Nucleus accumbens (tissue), 56 donors: ENCODE measurements at regions not wholly inside any gene's neighbourhood (a gene's known extent, or its start where the extent isn't known, plus 50 kb on each side); places are given as distances from the start of the nearest gene placed in this dataset.
"Not testable (repeated sequence)": the region's sequence is repeated elsewhere in the genome, so short reads cannot be mapped to it uniquely, and the experiment has no call there.

Source experiments
- DNase-seq, 56 donors: peaks; one replicate each; lab custom pipeline; 2025; lab: John Stamatoyannopoulos, UW

DNA sequence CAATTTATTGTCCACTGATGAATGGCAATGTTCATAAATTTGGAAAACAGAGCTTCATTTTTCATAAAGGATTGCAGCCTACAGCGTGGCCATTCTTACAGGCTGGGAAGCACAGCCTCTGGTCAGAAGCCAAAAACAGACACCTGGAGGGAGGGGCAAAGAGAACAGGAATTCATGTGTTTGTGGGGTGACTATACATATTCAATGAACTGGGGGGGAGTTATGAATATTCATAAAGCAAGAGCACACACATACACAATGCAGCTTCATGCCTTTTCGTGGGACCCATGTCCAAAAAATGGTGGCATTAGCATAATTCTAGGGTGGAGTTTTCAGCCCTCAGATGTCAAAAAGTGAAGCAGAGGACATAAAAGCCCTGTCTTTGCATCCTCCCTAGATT, 173.3 kb downstream of the VEGFC start:
- DNase-seq, result no peak

DNA sequence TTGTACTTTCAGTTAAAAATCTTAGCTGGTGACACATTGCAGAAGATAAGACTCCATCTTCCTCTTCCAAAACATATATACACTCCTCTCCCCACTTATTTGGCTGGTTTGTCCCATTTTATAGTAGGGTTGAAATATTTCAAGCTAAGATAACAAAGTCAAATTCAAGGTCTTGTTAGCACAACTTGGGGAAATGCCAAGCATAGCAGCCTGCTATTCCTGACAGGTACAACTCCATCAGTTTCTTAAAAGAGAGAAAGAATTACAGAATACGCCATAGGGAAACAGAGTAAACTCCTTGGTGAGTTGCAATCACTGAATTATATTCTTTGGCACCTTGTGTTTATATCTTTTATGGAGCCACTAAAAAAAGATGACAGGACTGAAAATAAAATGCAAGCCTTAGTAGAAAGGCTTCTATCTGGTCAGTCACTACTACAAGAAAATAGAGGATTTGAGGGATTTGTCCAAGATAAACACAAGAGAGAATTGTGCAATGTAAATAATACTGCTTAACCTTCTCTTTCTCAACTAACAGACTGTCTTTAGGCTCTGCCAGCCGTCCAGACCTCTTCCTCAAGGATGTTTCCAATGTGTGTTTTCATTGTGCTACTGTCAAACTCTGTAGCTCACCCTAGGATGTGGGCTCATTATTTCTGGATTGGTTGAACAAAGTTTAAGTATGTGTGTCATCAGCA, 170.3 kb downstream of the VEGFC start:
- no peak for DNase-seq

DNA sequence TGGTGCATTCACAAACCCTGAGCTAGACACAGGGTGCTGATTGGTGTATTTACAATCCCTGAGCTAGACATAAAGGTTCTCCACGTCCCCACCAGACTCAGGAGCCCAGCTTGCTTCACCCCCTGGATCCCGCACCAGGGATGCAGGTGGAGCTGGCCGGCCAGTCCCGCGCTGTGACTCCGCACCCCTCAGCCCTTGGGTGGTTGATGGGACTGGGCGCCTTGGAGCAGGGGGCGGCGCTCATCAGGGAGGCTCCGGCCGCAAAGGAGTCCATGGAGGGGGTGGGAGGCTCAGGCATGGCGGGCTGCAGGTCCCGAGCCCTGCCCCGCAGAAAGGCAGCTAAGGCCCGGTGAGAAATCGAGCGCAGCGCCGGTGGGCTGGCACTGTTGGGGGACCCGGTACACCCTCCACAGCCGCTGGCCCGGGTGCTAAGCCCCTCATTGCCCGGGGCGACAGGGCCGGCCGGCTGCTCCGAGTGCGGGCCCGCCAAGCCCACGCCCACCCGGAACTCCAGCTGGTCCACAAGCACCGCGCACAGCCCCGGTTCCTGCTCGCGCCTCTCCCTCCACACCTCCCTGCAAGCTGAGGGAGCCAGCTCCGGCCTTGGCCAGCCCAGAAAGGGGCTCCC, 167.6 kb downstream of the VEGFC start:
- DNase-seq, result not testable (repeated sequence)

DNA sequence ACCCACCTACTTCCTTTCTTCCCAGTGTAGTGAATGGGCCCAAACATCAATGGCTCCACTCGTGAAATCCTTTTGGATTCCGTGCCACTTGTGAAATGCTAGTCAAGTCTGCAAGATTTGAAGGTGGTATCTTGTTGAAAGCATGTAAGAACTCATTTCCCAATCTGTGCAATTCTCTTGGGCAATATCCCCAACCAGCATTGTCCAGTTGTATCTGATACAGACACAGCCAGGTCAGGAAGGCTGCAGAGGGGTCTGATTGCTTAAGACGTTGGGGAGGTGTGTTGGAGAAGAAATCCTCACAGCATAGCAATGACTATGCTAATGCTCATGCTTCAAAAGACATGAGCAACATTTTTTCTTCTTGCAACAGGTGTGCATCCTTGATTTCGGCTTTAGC, 164.8 kb downstream of the VEGFC start:
- DNase-seq, result no peak

DNA sequence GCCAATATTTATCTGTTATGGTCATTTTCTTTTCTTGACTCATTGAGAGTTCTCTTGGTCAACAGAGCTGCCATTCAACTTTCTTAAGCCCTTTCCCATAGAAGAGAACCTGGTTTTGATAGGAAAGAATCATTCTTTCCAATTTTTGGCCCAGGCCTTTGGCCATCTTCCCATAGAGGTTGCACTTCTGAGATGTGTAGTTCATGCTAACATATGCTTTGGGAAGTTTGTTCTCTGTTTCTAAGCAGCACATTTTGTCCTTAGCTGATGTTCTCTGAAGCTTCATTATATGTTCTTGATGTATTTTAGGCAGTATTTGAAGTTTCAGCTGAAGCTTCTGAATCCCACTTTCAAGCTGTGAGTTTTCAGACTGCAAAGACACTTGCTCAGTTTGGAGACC, 161.1 kb downstream of the VEGFC start:
- DNase-seq, result no peak
